HCT116 (cell line): ENCODE measurements at regions not wholly inside any gene's neighbourhood (a gene's known extent, or its start where the extent isn't known, plus 50 kb on each side); places are given as distances from the start of the nearest gene placed in this dataset.

Source experiments
- ATAC-seq: fragments of 200-7000 bp; cut with Tn5 transposase; 2 replicates; pipeline ENCODE4 v1.9.1; 2020; ENCODE audit warnings: mild to moderate bottlenecking, moderate library complexity
- BruUV-seq: library from RNA; stranded (reverse); fragments of 400-500 nt; replicated peaks from 2 replicates; lab custom pipeline; 2021; lab: Mats Ljungman, UMichigan
- CTCF ChIA-PET: fragments of 300-600 bp; sonication (Branson Sonifier 250); formaldehyde crosslinking; loops from one replicate; lab custom pipeline; 2021; ENCODE audit warnings: antibody characterized with exemption; lab: Charles Lee
- POLR2A ChIA-PET: fragments of 300-600, 350-600 bp; sonication (Branson Sonifier 250); formaldehyde crosslinking; loops from one replicate; lab custom pipeline; 2021; ENCODE audit warnings: antibody characterized with exemption; lab: Charles Lee
- RAD21 ChIA-PET, 2 experiments: fragments of 300-600 bp; sonication (Branson Sonifier 250); formaldehyde crosslinking; loops; one replicate each; lab custom pipeline; 2023; ENCODE audit warnings: low total read pairs in 2 of 2; ENCODE audit not compliant: uncharacterized antibody in 2 of 2, unreplicated experiment in 2 of 2, low non-redundant PET in 1 of 2; lab: Charles Lee
- DNase-seq: peaks from one replicate; pipeline ENCODE4 v3.0.0-alpha.2; 2010; ENCODE audit warnings: low read depth, low spot score
- H2AFZ ChIP-seq: fragments of 200-600 bp; shearing (Covaris generic), sonication (generic); 2 replicates; pipeline ENCODE4 v1.6.1; 2017; ENCODE audit warnings: low read depth, mixed run types, mixed read lengths, antibody characterized with exemption, low read length; ENCODE audit not compliant: poor library complexity, severe bottlenecking
- H3K27ac ChIP-seq: 2 replicates; pipeline ENCODE4 v1.5.1; 2012; ENCODE audit warnings: low read depth, low read length
- H3K27me3 ChIP-seq: fragments of 200-600 bp; sonication (generic); 2 replicates; pipeline ENCODE4 v1.6.1; 2016; ENCODE audit warnings: mixed run types, low read length, mixed read lengths; ENCODE audit not compliant: insufficient read depth
- H3K36me3 ChIP-seq, 2 experiments: fragments of 200-500 bp in 1 of 2; fragments of 200-600 bp in 1 of 2; sonication (Bioruptor generic) in 1 of 2; sonication (generic) in 1 of 2; 2 replicates each; pipeline versions ENCODE4 v1.5.1 to v1.6.1; 2014 to 2016; ENCODE audit warnings: low read length in 2 of 2, inconsistent platforms in 1 of 2, mixed read lengths in 1 of 2, mixed run types in 1 of 2; ENCODE audit not compliant: insufficient read depth in 2 of 2, control insufficient read depth in 1 of 2
- H3K4me1 ChIP-seq, 2 experiments: fragments of 200-600 bp in 1 of 2; sonication (generic) in 1 of 2; 2 replicates each; pipeline versions ENCODE4 v1.5.1 to v1.6.1; 2012 to 2017; ENCODE audit warnings: low read length in 2 of 2, inconsistent platforms in 1 of 2, mild to moderate bottlenecking in 1 of 2, mixed read lengths in 1 of 2, mixed run types in 1 of 2, moderate library complexity in 1 of 2; ENCODE audit not compliant: insufficient read depth in 2 of 2, control insufficient read depth in 1 of 2
- H3K4me2 ChIP-seq: fragments of 200-600 bp; sonication (generic); 2 replicates; pipeline ENCODE4 v1.6.1; 2017; ENCODE audit warnings: mixed run types, low read length, mixed read lengths
- H3K4me3 ChIP-seq, 2 experiments: fragments of 200-600 bp in 1 of 2; sonication (generic) in 1 of 2; replicated peaks in 1 of 2; 2 replicates each; pipeline ENCODE4 v1.5.1; 2011 to 2016; ENCODE audit warnings: low read length in 2 of 2, control low read depth in 1 of 2, low read depth in 1 of 2, mild to moderate bottlenecking in 1 of 2, mixed read lengths in 1 of 2, mixed run types in 1 of 2
- H3K79me2 ChIP-seq: fragments of 200-600 bp; sonication (generic); 2 replicates; pipeline ENCODE4 v1.6.1; 2017; ENCODE audit warnings: mild to moderate bottlenecking, mixed run types, low read length, moderate library complexity, mixed read lengths; ENCODE audit not compliant: insufficient read depth
- H3K9ac ChIP-seq: fragments of 200-600 bp; sonication (generic); 2 replicates; pipeline ENCODE4 v1.6.1; 2016; ENCODE audit warnings: low read length, mixed read lengths
- H3K9me2 ChIP-seq: fragments of 200-600 bp; sonication (generic), shearing (Covaris generic); 2 replicates; pipeline ENCODE4 v1.6.1; 2017; ENCODE audit warnings: mixed run types, mild to moderate bottlenecking, moderate library complexity; ENCODE audit not compliant: insufficient read depth
- H3K9me3 ChIP-seq, 2 experiments: fragments of 200-500 bp in 1 of 2; fragments of 200-600 bp in 1 of 2; sonication (Bioruptor generic) in 1 of 2; sonication (generic) in 1 of 2; 2 replicates each; pipeline ENCODE4 v1.6.1; 2014 to 2017; ENCODE audit warnings: low read length in 2 of 2, mixed read lengths in 2 of 2, inconsistent platforms in 1 of 2, low read depth in 1 of 2, mild to moderate bottlenecking in 1 of 2, mixed run types in 1 of 2, moderate library complexity in 1 of 2; ENCODE audit not compliant: control insufficient read depth in 1 of 2, insufficient read depth in 1 of 2
- H4K20me1 ChIP-seq: fragments of 200-600 bp; sonication (generic), shearing (Covaris generic); 2 replicates; pipeline ENCODE4 v1.6.1; 2017; ENCODE audit warnings: mixed run types, mild to moderate bottlenecking, moderate library complexity; ENCODE audit not compliant: insufficient read depth
- CBX3 ChIP-seq: IDR thresholded peaks from 2 replicates; pipeline ENCODE4 v1.6.1; 2012; ENCODE audit warnings: low read depth
- CEBPB ChIP-seq: IDR thresholded peaks from 2 replicates; pipeline ENCODE4 v1.6.1; 2012; ENCODE audit warnings: low read depth
- CTCF ChIP-seq, 3 experiments: fragments of 200-600 bp in 1 of 3; sonication (generic) in 1 of 3; IDR thresholded peaks in 2 of 3; conservative IDR thresholded peaks in 1 of 3; 2 replicates each; pipeline ENCODE4 v1.5.1; 2012 to 2017; ENCODE audit warnings: low read depth in 2 of 3, low read length in 2 of 3, antibody characterized with exemption in 1 of 3, borderline replicate concordance in 1 of 3, control low read depth in 1 of 3, mild to moderate bottlenecking in 1 of 3, mixed read lengths in 1 of 3, mixed run types in 1 of 3, moderate library complexity in 1 of 3; ENCODE audit not compliant: insufficient read depth in 1 of 3
- EGR1 ChIP-seq: IDR thresholded peaks from 2 replicates; pipeline ENCODE4 v1.6.1; 2012; ENCODE audit warnings: low read depth
- ELF1 ChIP-seq: IDR thresholded peaks from 2 replicates; pipeline ENCODE4 v1.6.1; 2012; ENCODE audit warnings: low read depth, borderline replicate concordance
- FOSL1 ChIP-seq: IDR thresholded peaks from 2 replicates; pipeline ENCODE4 v1.6.1; 2012; ENCODE audit warnings: low read depth
- JUND ChIP-seq: IDR thresholded peaks from 2 replicates; pipeline ENCODE4 v1.6.1; 2012
- POLR2AphosphoS5 ChIP-seq: IDR thresholded peaks from 2 replicates; pipeline ENCODE4 v1.6.1; 2011; ENCODE audit warnings: mild to moderate bottlenecking, low read depth, low read length, moderate library complexity
- RAD21 ChIP-seq: IDR thresholded peaks from 2 replicates; pipeline ENCODE4 v1.6.1; 2012; ENCODE audit warnings: low read depth, mild to moderate bottlenecking
- REST ChIP-seq: IDR thresholded peaks from 2 replicates; pipeline ENCODE4 v1.6.1; 2012; ENCODE audit warnings: low read depth
- SP1 ChIP-seq: IDR thresholded peaks from 2 replicates; pipeline ENCODE4 v1.6.1; 2012; ENCODE audit warnings: low read depth
- TCF7L2 ChIP-seq: IDR thresholded peaks from 2 replicates; pipeline ENCODE4 v1.7.0; 2011; ENCODE audit warnings: borderline replicate concordance, inconsistent platforms; ENCODE audit not compliant: insufficient read depth, insufficient read length; ENCODE audit errors: extremely low read depth
- ZFX ChIP-seq: fragments of 450-650 bp; IDR thresholded peaks from 2 replicates; pipeline ENCODE4 v1.6.1; 2017
- ZNF274 ChIP-seq: fragments of 200-500 bp; sonication (Bioruptor generic); IDR thresholded peaks from 2 replicates; pipeline ENCODE4 v1.6.1; 2014; ENCODE audit warnings: mild to moderate bottlenecking, low read depth, low read length, inconsistent platforms
- intact Hi-C: fragments of 100-400 bp; cut with micrococcal nuclease; formaldehyde crosslinking; loops from 2 replicates; pipeline ENCODE4 v1.10.0; 2022
- TF ChIP-seq, protein P1 (sequence below): IDR thresholded peaks from 2 replicates; pipeline ENCODE4 v1.6.1; 2012
- TF ChIP-seq, protein P2 (sequence below): IDR thresholded peaks from 2 replicates; pipeline ENCODE4 v1.6.1; 2012
- TF ChIP-seq, protein P3 (sequence below): IDR thresholded peaks from 2 replicates; pipeline ENCODE4 v1.6.1; 2011; ENCODE audit warnings: mild to moderate bottlenecking, low read length, moderate library complexity; ENCODE audit not compliant: insufficient replicate concordance; ENCODE audit errors: extremely low read depth

- TF ChIP-seq, protein P1, sequence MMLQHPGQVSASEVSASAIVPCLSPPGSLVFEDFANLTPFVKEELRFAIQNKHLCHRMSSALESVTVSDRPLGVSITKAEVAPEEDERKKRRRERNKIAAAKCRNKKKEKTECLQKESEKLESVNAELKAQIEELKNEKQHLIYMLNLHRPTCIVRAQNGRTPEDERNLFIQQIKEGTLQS: no peak
- no peak for TF ChIP-seq ELF1
- TF ChIP-seq ZNF274: no peak
Measured at GRCh38 chr1:69163241-69163640, 404.5 kb upstream of the LRRC7 start (continued).

GRCh38 chr1:69163779-69164178 lies 403.9 kb upstream of the LRRC7 start:
- Histone ChIP-seq H3K4me1 (no peaks in the 10 kb centered on the region), H3K9me3 (no peaks in the 10 kb centered on the region), H3K4me3 (no peak overlapping the region), H3K9me2 (no peaks in the 10 kb centered on the region), H3K27ac (no peak overlapping the region), H2AFZ (no peak overlapping the region), H3K4me2 (no peak overlapping the region), H3K36me3 (no peaks in the 10 kb centered on the region), H3K27me3 (no peaks in the 10 kb centered on the region), H3K9ac (no peak overlapping the region), H4K20me1 (no peaks in the 10 kb centered on the region), H3K79me2 (no peaks in the 10 kb centered on the region)
- BruUV-seq: no TSS peak
- RAD21 ChIA-PET: no interaction called here
- ATAC-seq (no peak), DNase-seq (no peak)
- TF ChIP-seq EGR1 (no peak), POLR2AphosphoS5 (no peak), ZNF274 (no peak), CTCF (IDR thresholded peaks at IDR 0.05 in 2 of 3, conservative IDR thresholded peaks at IDR 0.05 in 1 of 3; ENCODE audit: borderline replicate concordance in 1 of 3, insufficient read depth in 1 of 3, low read depth in 2 of 3, low read length in 2 of 3) (no peak), REST (no peak), CEBPB (no peak), FOSL1 (no peak), TCF7L2 (no peak), SP1 (no peak), RAD21 (no peak), ZFX (no peak), ELF1 (no peak), JUND (no peak), CBX3 (no peak)
- TF ChIP-seq, protein P2, sequence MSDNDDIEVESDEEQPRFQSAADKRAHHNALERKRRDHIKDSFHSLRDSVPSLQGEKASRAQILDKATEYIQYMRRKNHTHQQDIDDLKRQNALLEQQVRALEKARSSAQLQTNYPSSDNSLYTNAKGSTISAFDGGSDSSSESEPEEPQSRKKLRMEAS: no peak
- TF ChIP-seq, protein P3, sequence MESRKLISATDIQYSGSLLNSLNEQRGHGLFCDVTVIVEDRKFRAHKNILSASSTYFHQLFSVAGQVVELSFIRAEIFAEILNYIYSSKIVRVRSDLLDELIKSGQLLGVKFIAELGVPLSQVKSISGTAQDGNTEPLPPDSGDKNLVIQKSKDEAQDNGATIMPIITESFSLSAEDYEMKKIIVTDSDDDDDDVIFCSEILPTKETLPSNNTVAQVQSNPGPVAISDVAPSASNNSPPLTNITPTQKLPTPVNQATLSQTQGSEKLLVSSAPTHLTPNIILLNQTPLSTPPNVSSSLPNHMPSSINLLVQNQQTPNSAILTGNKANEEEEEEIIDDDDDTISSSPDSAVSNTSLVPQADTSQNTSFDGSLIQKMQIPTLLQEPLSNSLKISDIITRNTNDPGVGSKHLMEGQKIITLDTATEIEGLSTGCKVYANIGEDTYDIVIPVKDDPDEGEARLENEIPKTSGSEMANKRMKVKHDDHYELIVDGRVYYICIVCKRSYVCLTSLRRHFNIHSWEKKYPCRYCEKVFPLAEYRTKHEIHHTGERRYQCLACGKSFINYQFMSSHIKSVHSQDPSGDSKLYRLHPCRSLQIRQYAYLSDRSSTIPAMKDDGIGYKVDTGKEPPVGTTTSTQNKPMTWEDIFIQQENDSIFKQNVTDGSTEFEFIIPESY: no peak
- TF ChIP-seq, protein P1: no peak
- intact Hi-C loops: no loop called here
- CTCF ChIA-PET: no interaction called here
- POLR2A ChIA-PET: no interaction called here
